ENCODE measurements at regions not wholly inside any gene's neighbourhood (a gene's known extent, or its start where the extent isn't known, plus 50 kb on each side); places are given as distances from the start of the nearest gene placed in this dataset.

GRCh38 chr2:780581-780980 is 103.4 kb upstream of the TMEM18 start (continued):
- TF ChIP-seq ETS1 (IDR thresholded peaks at IDR 0.05), result no peak

GRCh38 chr2:780002-780401 is 102.8 kb upstream of the TMEM18 start:
- Histone ChIP-seq H3F3A (replicated peaks; ENCODE audit: low read depth) (no peaks in the 10 kb centered on the region), H4K20me1 (replicated peaks; ENCODE audit: insufficient read depth) (no peaks in the 10 kb centered on the region), H3K79me2 (replicated peaks; ENCODE audit: insufficient read depth) (no peaks in the 10 kb centered on the region), H3K27me3 (ENCODE audit: insufficient read depth) (no peaks in the 10 kb centered on the region), H3K27ac (ENCODE audit: low read depth) (no peak overlapping the region), H3K4me2 (no peak overlapping the region), H2AFZ (0 out of 2 replicates have a peak overlapping the region, but pooled peaks have one; percentile 66), H3K36me3 (ENCODE audit: insufficient read depth) (no peaks in the 10 kb centered on the region), H3K4me3 (no peak overlapping the region), H3K9me2 (ENCODE audit: insufficient read depth) (no peaks in the 10 kb centered on the region), H3K4me1 (ENCODE audit: insufficient read depth) (peaks cover 21% of the 10 kb centered on the region)
- TF ChIP-seq STAT1 (IDR thresholded peaks at IDR 0.05; ENCODE audit: unreplicated experiment), result no peak
- TF ChIP-seq POLR2AphosphoS5 (IDR thresholded peaks at IDR 0.05; ENCODE audit: low read depth), result no peak
- TF ChIP-seq EZH2 (IDR thresholded peaks at IDR 0.05; ENCODE audit: low read depth, unreplicated experiment), result no peak
- TF ChIP-seq CTCF (conservative IDR thresholded peaks at IDR 0.05; ENCODE audit: low read depth in 2 of 2), result no peak
- TF ChIP-seq ETS1 (IDR thresholded peaks at IDR 0.05), result no peak
- no peak for TF ChIP-seq ZNF331 (CRISPR knock-in tag; IDR thresholded peaks at IDR 0.05; ENCODE audit: low read depth)
- no peak for TF ChIP-seq REST (IDR thresholded peaks at IDR 0.05; ENCODE audit: unreplicated experiment)
- TF ChIP-seq ZNF114 (CRISPR knock-in tag; IDR thresholded peaks at IDR 0.05), result no peak
- H3K4me3 Mint-ChIP-seq, result no peak overlapping the region
- no peaks in the 10 kb centered on the region; the same call in 2 of the 3 replicates for H3K36me3 Mint-ChIP-seq (ENCODE audit: low read depth)
- ATAC-seq (peak; percentile 30; the same call in 1 of the 3 replicates), DNase-seq (ENCODE audit: low spot score) (no peak)
- peaks cover 32% of the 10 kb centered on the region for H3K4me1 Mint-ChIP-seq
- no peak overlapping the region for H3K27ac Mint-ChIP-seq
- no peaks in the 10 kb centered on the region for H3K9me3 Mint-ChIP-seq
- H3K27me3 Mint-ChIP-seq (ENCODE audit: insufficient read depth, low read depth, poor library complexity), result peaks cover 4% of the 10 kb centered on the region

Measured in GM23338 (cell line).